GM23338 (cell line): ENCODE measurements at regions not wholly inside any gene's neighbourhood (a gene's known extent, or its start where the extent isn't known, plus 50 kb on each side); places are given as distances from the start of the nearest gene placed in this dataset.

Experiments
- ATAC-seq: fragments of 200-7000 bp; cut with Tn5 transposase; 3 replicates; pipeline ENCODE4 v1.9.1; 2020
- DNase-seq: peaks from one replicate; pipeline ENCODE4 v3.0.0-alpha.2; 2015; ENCODE audit warnings: low spot score
- H2AFZ ChIP-seq: fragments of 200-600 bp; sonication (generic); 2 replicates; pipeline ENCODE4 v1.8.0; 2016; ENCODE audit warnings: antibody characterized with exemption, mild to moderate bottlenecking, moderate library complexity
- H3F3A ChIP-seq: fragments of 200-600 bp; sonication (generic); replicated peaks from 2 replicates; pipeline ENCODE4 v1.8.0; 2017; ENCODE audit warnings: antibody characterized with exemption, mixed run types, low read depth
- H3K27ac ChIP-seq: fragments of 200-600 bp; sonication (generic); 2 replicates; pipeline ENCODE4 v1.6.1; 2016; ENCODE audit warnings: low read depth
- H3K27me3 ChIP-seq: fragments of 200-600 bp; sonication (generic); 2 replicates; pipeline ENCODE4 v1.8.0; 2016; ENCODE audit warnings: mild to moderate bottlenecking, mixed run types, moderate library complexity; ENCODE audit not compliant: insufficient read depth
- H3K36me3 ChIP-seq: fragments of 200-600 bp; sonication (generic); 2 replicates; pipeline ENCODE4 v1.8.0; 2016; ENCODE audit warnings: mild to moderate bottlenecking; ENCODE audit not compliant: insufficient read depth
- H3K4me1 ChIP-seq: fragments of 200-600 bp; sonication (generic); 2 replicates; pipeline ENCODE4 v1.8.0; 2016; ENCODE audit warnings: mild to moderate bottlenecking, moderate library complexity; ENCODE audit not compliant: insufficient read depth
- H3K4me2 ChIP-seq: fragments of 200-600 bp; sonication (generic); 2 replicates; pipeline ENCODE4 v1.7.1; 2017; ENCODE audit warnings: mixed run types
- H3K4me3 ChIP-seq: fragments of 200-600 bp; sonication (generic); 2 replicates; pipeline ENCODE4 v1.6.1; 2016; ENCODE audit warnings: mixed run types
- H3K79me2 ChIP-seq: fragments of 200-600 bp; sonication (generic); replicated peaks from 2 replicates; pipeline ENCODE4 v1.8.0; 2017; ENCODE audit warnings: mild to moderate bottlenecking; ENCODE audit not compliant: insufficient read depth
- H3K9me2 ChIP-seq: fragments of 200-600 bp; sonication (generic); 2 replicates; pipeline ENCODE4 v1.8.0; 2017; ENCODE audit not compliant: insufficient read depth
- H4K20me1 ChIP-seq: fragments of 200-600 bp; sonication (generic); replicated peaks from 2 replicates; pipeline ENCODE4 v1.8.0; 2017; ENCODE audit warnings: mild to moderate bottlenecking; ENCODE audit not compliant: insufficient read depth
- H3K27ac Mint-ChIP-seq: 2 replicates; pipeline ENCODE4 v1.8.0; 2020; ENCODE audit warnings: inconsistent platforms, mild to moderate bottlenecking, moderate library complexity, mixed read lengths
- H3K27me3 Mint-ChIP-seq: 3 replicates; pipeline ENCODE4 v1.8.0; 2022; ENCODE audit warnings: low read depth, mild to moderate bottlenecking, moderate library complexity, mixed read lengths, inconsistent platforms; ENCODE audit not compliant: insufficient read depth, poor library complexity
- H3K36me3 Mint-ChIP-seq: 3 replicates; pipeline ENCODE4 v1.8.0; 2021; ENCODE audit warnings: low read depth, mild to moderate bottlenecking, inconsistent platforms, moderate library complexity, mixed read lengths
- H3K4me1 Mint-ChIP-seq: 3 replicates; pipeline ENCODE4 v1.8.0; 2020; ENCODE audit warnings: mild to moderate bottlenecking, inconsistent platforms, mixed read lengths
- H3K4me3 Mint-ChIP-seq: 3 replicates; pipeline ENCODE4 v1.8.0; 2021; ENCODE audit warnings: moderate library complexity, mild to moderate bottlenecking, inconsistent platforms, mixed read lengths
- H3K9me3 Mint-ChIP-seq: 3 replicates; pipeline ENCODE4 v1.8.0; 2020; ENCODE audit warnings: moderate library complexity, mild to moderate bottlenecking, inconsistent platforms, mixed read lengths
- ETS1 ChIP-seq: IDR thresholded peaks from 2 replicates; pipeline ENCODE4 v1.6.1; 2016; ENCODE audit warnings: antibody characterized with exemption
- EZH2 ChIP-seq: fragments of 200-600 bp; sonication (generic); IDR thresholded peaks from one replicate; pipeline ENCODE4 v1.8.0; 2017; ENCODE audit warnings: antibody characterized with exemption, mild to moderate bottlenecking, low read depth; ENCODE audit not compliant: unreplicated experiment
- POLR2AphosphoS5 ChIP-seq: IDR thresholded peaks from 2 replicates; pipeline ENCODE4 v1.6.1; 2016; ENCODE audit warnings: antibody characterized with exemption, low read depth
- REST ChIP-seq: IDR thresholded peaks from one replicate; pipeline ENCODE4 v1.6.1; 2018; ENCODE audit warnings: antibody characterized with exemption; ENCODE audit not compliant: unreplicated experiment
- ZNF114 ChIP-seq: fragments of 250-450 bp; sonication (Bioruptor Pico); IDR thresholded peaks from 2 replicates; pipeline ENCODE4 v1.5.0; 2020; ENCODE audit warnings: mild to moderate bottlenecking, moderate library complexity
- ZNF462 ChIP-seq: fragments of 250-450 bp; sonication (Bioruptor Pico); IDR thresholded peaks from 2 replicates; pipeline ENCODE4 v1.5.0; 2020; ENCODE audit warnings: mild to moderate bottlenecking, moderate library complexity

- TF ChIP-seq REST = no peak
- TF ChIP-seq ZNF114 (CRISPR knock-in tag) = no peak
Observed at GRCh38 chr6:141123049-141123448, 1009.7 kb upstream of the GJE1 start (continued).

GRCh38 chr6:141118991-141119390 lies 1013.7 kb upstream of the GJE1 start:
- H2AFZ ChIP-seq = no peak overlapping the region
- H4K20me1 ChIP-seq = no peaks in the 10 kb centered on the region
- DNase-seq (no peak), ATAC-seq (no peak)
- H3K4me2 ChIP-seq = no peak overlapping the region
- Mint-ChIP-seq H3K27me3 (no peaks in the 10 kb centered on the region), H3K36me3 (peaks cover 10% of the 10 kb centered on the region; the same call in 1 of the 3 replicates), H3K27ac (no peak overlapping the region), H3K9me3 (no peaks in the 10 kb centered on the region; the same call in 2 of the 3 replicates), H3K4me3 (no peak overlapping the region), H3K4me1 (no peaks in the 10 kb centered on the region)
- TF ChIP-seq EZH2 (no peak), ETS1 (no peak), POLR2AphosphoS5 (no peak)
- no peak overlapping the region for H3K4me3 ChIP-seq
- no peaks in the 10 kb centered on the region for H3F3A ChIP-seq
- no peaks in the 10 kb centered on the region for H3K4me1 ChIP-seq
- no peak overlapping the region for H3K27ac ChIP-seq
- H3K79me2 ChIP-seq = no peaks in the 10 kb centered on the region
- H3K9me2 ChIP-seq = 0 out of 2 replicates have a peak, but pooled peaks cover 7% of the 10 kb centered on the region
- no peaks in the 10 kb centered on the region for H3K36me3 ChIP-seq
- no peaks in the 10 kb centered on the region for H3K27me3 ChIP-seq

- DNase-seq (no peak), ATAC-seq (no peak)
- no peaks in the 10 kb centered on the region for H3K36me3 ChIP-seq
- H4K20me1 ChIP-seq = no peaks in the 10 kb centered on the region
- no peaks in the 10 kb centered on the region for H3K27me3 ChIP-seq
- no peak overlapping the region for H2AFZ ChIP-seq
- H3K27ac ChIP-seq = no peak overlapping the region
- Mint-ChIP-seq H3K4me3 (no peak overlapping the region), H3K4me1 (peaks cover 1% of the 10 kb centered on the region; the same call in 2 of the 3 replicates), H3K9me3 (no peaks in the 10 kb centered on the region; the same call in 2 of the 3 replicates), H3K27ac (no peak overlapping the region), H3K27me3 (no peaks in the 10 kb centered on the region), H3K36me3 (peaks cover 9% of the 10 kb centered on the region; the same call in 1 of the 3 replicates)
- 0 out of 2 replicates have a peak, but pooled peaks cover 7% of the 10 kb centered on the region for H3K9me2 ChIP-seq
- no peak for TF ChIP-seq EZH2
- no peak for TF ChIP-seq ZNF462 (CRISPR knock-in tag)
- no peaks in the 10 kb centered on the region for H3F3A ChIP-seq
- peaks cover 7% of the 10 kb centered on the region for H3K4me1 ChIP-seq
- no peak overlapping the region for H3K4me2 ChIP-seq
- no peaks in the 10 kb centered on the region for H3K79me2 ChIP-seq
- H3K4me3 ChIP-seq = no peak overlapping the region
Observed at GRCh38 chr6:141117874-141118273, 1014.9 kb upstream of the GJE1 start.
